RWPE1 (cell line): ENCODE measurements at regions not wholly inside any gene's neighbourhood (a gene's known extent, or its start where the extent isn't known, plus 50 kb on each side); places are given as distances from the start of the nearest gene placed in this dataset.
"Not testable (repeated sequence)": the region's sequence is repeated elsewhere in the genome, so short reads cannot be mapped to it uniquely, and the experiment has no call there.

Source experiments
- CTCF ChIA-PET: fragments of 350-600 bp; sonication (Branson Sonifier 250); formaldehyde crosslinking; extraction: SDS; loops from one replicate; lab custom pipeline; 2021; lab: Yijun Ruan, JAX
- POLR2A ChIA-PET: fragments of 400-600 bp; formaldehyde crosslinking; extraction: SDS; loops from one replicate; lab custom pipeline; 2020; ENCODE audit warnings: antibody characterized with exemption; ENCODE audit not compliant: low non-redundant PET; lab: Yijun Ruan, JAX
- DNase-seq: peaks from one replicate; pipeline ENCODE4 v3.0.0; 2012; ENCODE audit warnings: low spot score
- H3K27ac ChIP-seq: fragments of 450-650 bp; 2 replicates; pipeline ENCODE4 v1.5.1; 2017
- TF ChIP-seq, protein P1 (sequence below): fragments of 450-650 bp; conservative IDR thresholded peaks from 2 replicates; pipeline ENCODE4 v1.5.1; 2017; ENCODE audit warnings: low read depth, mild to moderate bottlenecking

DNA sequence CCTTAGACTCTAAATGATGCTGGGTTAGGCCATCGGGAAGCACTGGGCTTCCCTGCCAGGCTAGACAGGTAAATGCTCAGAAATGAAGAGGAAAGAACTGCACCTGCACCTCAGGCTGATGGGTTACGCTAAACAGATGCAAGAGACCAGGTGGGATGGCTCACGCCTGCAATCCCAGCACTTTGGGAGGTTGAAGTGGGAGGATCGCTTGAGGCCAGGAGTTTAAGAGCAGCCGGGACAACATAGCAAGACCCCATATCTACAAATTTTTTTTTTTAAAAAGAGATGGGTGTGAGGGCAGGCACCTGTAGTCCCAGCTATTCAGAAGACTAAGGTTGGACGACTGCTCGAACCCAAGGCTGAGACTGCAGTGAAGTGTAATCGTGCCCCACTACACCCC is 634.7 kb downstream of the UQCRFS1 start:
- POLR2A ChIA-PET: no interaction called here
- CTCF ChIA-PET: no interaction called here
- TF ChIP-seq, protein P1, sequence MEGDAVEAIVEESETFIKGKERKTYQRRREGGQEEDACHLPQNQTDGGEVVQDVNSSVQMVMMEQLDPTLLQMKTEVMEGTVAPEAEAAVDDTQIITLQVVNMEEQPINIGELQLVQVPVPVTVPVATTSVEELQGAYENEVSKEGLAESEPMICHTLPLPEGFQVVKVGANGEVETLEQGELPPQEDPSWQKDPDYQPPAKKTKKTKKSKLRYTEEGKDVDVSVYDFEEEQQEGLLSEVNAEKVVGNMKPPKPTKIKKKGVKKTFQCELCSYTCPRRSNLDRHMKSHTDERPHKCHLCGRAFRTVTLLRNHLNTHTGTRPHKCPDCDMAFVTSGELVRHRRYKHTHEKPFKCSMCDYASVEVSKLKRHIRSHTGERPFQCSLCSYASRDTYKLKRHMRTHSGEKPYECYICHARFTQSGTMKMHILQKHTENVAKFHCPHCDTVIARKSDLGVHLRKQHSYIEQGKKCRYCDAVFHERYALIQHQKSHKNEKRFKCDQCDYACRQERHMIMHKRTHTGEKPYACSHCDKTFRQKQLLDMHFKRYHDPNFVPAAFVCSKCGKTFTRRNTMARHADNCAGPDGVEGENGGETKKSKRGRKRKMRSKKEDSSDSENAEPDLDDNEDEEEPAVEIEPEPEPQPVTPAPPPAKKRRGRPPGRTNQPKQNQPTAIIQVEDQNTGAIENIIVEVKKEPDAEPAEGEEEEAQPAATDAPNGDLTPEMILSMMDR: no peak
- no peak for DNase-seq
- no peak overlapping the region for H3K27ac ChIP-seq

DNA sequence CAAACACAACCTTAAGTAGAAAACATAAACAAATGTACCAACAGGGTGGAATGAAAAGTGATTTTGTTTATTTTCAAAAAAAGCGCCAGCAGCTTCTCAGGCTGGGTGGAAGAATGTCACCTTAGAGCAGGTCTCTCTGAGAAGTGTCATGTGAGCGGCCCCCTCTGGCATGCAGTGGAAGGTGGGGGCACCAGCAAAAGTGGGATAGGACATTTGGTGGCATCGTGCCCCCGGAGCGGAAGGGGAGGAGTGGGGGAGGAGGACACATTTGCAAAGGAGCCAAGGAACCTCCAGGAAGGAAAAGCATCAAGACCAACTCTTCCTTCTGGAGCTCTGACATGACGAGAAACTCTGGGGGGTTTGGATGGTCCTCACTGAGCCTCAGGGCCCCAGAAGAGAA is 635.3 kb downstream of the UQCRFS1 start:
- TF ChIP-seq, protein P1: no peak
- no peak for DNase-seq
- H3K27ac ChIP-seq: no peak overlapping the region
- CTCF ChIA-PET: no interaction called here
- POLR2A ChIA-PET: no interaction called here

DNA sequence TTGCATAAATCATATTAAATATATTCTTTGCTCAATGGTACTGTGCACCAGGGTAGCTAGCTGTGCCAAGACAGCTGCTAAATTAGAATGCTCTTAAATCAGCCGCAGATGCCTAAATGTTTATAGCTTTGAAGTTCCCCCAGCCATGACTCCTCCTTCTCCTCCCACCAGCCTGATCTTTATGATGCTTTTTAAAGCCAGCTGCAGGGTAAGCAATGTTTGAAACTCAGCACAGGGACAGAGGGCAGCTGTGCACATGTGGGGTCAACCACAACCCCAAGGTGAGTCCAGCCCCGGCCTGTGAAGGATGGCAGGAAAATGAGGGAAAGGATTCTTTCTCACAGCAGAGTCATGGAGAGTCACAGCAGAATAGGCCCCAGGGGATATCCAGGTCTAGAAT is 635.7 kb downstream of the UQCRFS1 start:
- no peak overlapping the region for H3K27ac ChIP-seq
- no peak for DNase-seq
- POLR2A ChIA-PET: no interaction called here
- TF ChIP-seq, protein P1: no peak
- CTCF ChIA-PET: no interaction called here

DNA sequence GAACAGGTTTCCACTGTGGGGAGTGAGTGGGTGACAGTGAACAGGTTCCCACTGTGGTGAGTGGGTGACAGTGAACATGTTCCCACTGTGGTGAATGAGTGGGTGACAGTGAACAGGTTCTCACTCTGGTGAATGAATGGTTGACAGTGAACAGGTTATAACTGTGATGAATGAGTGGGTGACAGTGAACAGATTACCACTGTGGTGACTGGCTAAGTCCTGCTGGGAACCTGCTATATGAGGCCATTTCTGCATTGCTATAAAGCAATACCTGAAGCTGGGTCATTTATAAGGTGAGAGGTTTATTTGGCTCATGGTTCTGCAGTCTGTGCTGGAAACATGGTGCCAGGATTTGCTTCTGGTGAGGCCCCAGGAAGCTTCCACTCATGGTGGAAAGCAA is 637.1 kb downstream of the UQCRFS1 start:
- TF ChIP-seq, protein P1: no peak
- DNase-seq: no peak
- no peak overlapping the region for H3K27ac ChIP-seq
- ChIA-PET POLR2A (no interaction called here), CTCF (no interaction called here)

DNA sequence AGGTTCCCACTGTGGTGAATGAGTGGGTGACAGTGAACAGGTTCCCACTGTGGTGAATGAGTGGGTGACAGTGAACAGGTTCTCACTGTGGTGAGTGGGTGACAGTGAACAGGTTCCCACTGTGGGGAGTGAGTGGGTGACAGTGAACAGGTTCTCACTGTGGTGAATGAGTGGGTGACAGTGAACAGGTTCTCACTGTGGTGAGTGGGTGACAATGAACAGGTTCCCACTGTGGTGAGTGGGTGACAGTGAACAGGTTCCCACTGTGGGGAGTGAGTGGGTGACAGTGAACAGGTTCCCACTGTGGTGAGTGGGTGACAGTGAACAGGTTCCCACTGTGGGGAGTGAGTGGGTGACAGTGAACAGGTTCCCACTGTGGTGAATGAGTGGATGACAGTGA is 637.6 kb downstream of the UQCRFS1 start:
- DNase-seq, H3K27ac ChIP-seq, POLR2A ChIA-PET, CTCF ChIA-PET: not testable (repeated sequence)

DNA sequence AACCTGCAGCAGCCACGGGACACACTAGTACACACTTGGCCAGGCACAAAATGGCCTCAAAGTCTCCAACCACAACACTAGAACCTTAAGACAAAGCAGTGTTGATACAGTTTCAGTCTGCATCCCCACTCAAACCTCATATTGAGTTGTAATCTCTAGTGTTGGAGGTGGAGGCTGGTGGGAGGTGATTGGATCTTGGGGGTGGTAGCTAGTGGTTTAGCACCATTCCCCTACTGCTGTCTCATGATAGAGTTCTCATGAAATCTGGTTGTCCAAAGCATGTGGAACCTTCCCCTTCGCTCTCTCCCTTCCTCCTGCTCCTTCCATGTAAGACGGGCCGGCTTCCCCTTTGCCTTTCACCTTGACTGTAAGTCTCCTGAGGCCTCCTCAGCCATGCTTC is 638.7 kb downstream of the UQCRFS1 start:
- ChIA-PET CTCF (no interaction called here), POLR2A (no interaction called here)
- H3K27ac ChIP-seq: no peak overlapping the region
- TF ChIP-seq, protein P1: no peak
- no peak for DNase-seq

DNA sequence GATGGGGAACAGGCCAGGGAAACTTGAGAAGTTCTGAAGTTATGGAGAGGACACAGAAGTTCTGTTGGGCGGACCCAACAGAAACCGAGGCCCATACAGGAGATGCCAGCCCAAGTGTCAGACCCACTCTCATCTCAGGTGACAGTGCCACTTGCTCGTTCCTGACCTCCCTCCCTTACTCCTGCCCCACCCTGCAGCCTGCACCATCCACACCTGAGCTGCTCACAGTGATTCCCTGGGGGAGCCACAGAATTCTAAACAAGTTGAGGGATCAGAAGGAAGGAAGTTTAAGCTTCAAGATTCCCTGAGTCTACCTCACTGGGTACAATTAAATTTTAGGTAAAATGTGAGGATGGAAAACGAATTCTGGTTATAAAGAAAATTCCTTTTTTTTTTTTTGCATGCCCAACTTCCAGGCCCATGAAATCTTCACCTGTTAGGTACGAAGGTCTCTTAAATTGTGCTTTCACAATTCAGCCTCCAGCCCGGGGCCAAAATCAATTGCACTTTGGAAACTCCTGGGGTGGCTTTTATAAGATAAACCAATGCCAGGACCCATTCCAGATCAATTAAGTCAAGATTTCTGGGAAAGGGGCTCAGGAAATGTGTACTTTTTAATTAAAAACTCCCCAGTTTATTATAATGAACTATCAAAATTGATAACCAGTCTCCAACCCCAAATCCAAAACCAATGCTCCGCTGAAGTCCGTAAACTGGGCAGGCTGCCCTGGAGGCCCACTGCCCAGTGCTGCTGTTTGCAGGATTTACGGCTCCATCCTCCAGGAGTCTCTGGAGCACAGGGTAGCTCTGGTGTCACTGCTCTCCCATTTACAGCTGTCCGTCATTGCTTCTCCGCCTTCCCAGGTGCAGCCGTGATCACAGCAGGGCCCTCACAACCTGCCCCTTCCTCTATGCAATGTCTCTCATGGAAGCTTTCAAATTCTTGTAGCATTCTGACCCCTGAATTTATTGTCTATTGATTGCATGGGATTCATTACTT is 643.5 kb downstream of the UQCRFS1 start:
- TF ChIP-seq, protein P1: no peak
- ChIA-PET CTCF (interaction anchor here (0.6 kb wide), 1 partner anchor 250 kb away, joined by 5 read pairs; no protein-coding TSS in a partner anchor), POLR2A (no interaction called here)
- no peak for DNase-seq
- no peak overlapping the region for H3K27ac ChIP-seq
